HEK293 (cell line): ENCODE measurements at regions not wholly inside any gene's neighbourhood (a gene's known extent, or its start where the extent isn't known, plus 50 kb on each side); places are given as distances from the start of the nearest gene placed in this dataset.

Experiments used
- SCRT2 ChIP-seq: fragments of 450-650 bp; formaldehyde crosslinking; IDR thresholded peaks from 2 replicates; pipeline ENCODE4 v1.5.1; 2016; ENCODE audit warnings: missing biosample characterization, missing genetic modification characterization
- ZNF24 ChIP-seq: fragments of 450-650 bp; formaldehyde crosslinking; IDR thresholded peaks from 2 replicates; pipeline ENCODE4 v1.5.1; 2016; ENCODE audit warnings: missing biosample characterization, missing genetic modification characterization
- ZNF266 ChIP-seq: fragments of 450-650 bp; formaldehyde crosslinking; IDR thresholded peaks from 2 replicates; pipeline ENCODE4 v1.5.1; 2016; ENCODE audit warnings: missing biosample characterization, missing genetic modification characterization, low read depth
- ZNF324 ChIP-seq: fragments of 450-650 bp; formaldehyde crosslinking; IDR thresholded peaks from 2 replicates; pipeline ENCODE4 v1.5.1; 2016; ENCODE audit warnings: missing biosample characterization, missing genetic modification characterization
- TF ChIP-seq, protein P1 (sequence below): sonication (generic); formaldehyde crosslinking; IDR thresholded peaks from 2 replicates; pipeline ENCODE4 v1.8.1; 2022; ENCODE audit warnings: mild to moderate bottlenecking, moderate library complexity, missing genetic modification reagents

DNA sequence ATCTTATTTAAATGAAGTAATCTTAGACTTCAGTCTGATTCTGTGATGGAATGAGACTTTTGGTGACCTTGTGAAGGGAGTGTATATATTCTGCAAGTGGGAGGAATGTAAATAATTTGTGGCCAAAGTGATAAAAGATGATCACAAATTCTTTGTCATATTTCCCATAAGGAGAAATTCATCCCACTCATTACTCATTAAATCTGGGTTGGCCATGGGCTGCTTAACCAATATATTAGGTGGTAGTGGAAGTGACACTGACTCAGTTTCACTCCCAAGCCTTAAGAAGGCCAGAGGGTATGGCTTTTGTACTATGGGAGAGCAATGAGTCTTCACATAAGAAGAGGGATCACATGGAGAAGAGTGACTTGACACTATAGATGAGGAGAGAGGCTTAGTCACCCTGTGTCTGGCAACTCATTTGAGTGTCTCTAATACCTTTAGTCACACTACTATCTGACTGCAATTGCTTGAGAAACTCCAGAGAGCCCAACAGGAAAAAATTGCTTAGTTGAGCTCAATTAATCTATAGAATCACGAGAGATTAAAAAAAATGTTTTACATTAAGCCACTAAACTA, 408.2 kb upstream of the PITX2 start:
- TF ChIP-seq ZNF24 = no peak
- no peak for TF ChIP-seq ZNF324 (tag by site-specific recombination)
- TF ChIP-seq, protein P1, sequence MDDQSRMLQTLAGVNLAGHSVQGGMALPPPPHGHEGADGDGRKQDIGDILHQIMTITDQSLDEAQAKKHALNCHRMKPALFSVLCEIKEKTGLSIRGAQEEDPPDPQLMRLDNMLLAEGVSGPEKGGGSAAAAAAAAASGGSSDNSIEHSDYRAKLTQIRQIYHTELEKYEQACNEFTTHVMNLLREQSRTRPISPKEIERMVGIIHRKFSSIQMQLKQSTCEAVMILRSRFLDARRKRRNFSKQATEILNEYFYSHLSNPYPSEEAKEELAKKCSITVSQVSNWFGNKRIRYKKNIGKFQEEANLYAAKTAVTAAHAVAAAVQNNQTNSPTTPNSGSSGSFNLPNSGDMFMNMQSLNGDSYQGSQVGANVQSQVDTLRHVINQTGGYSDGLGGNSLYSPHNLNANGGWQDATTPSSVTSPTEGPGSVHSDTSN = no peak
- TF ChIP-seq ZNF266 (tag by site-specific recombination) = no peak
- no peak for TF ChIP-seq SCRT2 (tag by site-specific recombination)
